GM18517 (cell line): ENCODE measurements at regions not wholly inside any gene's neighbourhood (a gene's known extent, or its start where the extent isn't known, plus 50 kb on each side); places are given as distances from the start of the nearest gene placed in this dataset.

Experiments used
- ATAC-seq: cut with Tn5 transposase; IDR thresholded peaks from one replicate; pipeline ENCODE4 v1.9.1; 2021; ENCODE audit warnings: mild to moderate bottlenecking, moderate library complexity; ENCODE audit not compliant: unreplicated experiment

- no peak for ATAC-seq
These were observed 51.1 kb upstream of the KRAS start for GRCh38 chr12:25301798-25302197.
